Stimulated activated naive B cell treated with anti-CD40 and anti-IgM and Interleukin-4, amounts not matched to agents 10 μg/mL and 1 μg/mL and 100 μg/mL, for 72 hours (primary cell): ENCODE measurements at regions not wholly inside any gene's neighbourhood (a gene's known extent, or its start where the extent isn't known, plus 50 kb on each side); places are given as distances from the start of the nearest gene placed in this dataset.
A peak's percentile ranks its signal among the peaks of the same experiment; 100 is the strongest.

Experiments used
- ATAC-seq, 2 donors: fragments of 150-1000 bp; cut with Tn5 transposase; replicated peaks; 2 replicates each; pipeline ENCODE4 v1.10.0; 2021; ENCODE audit warnings: moderate library complexity in 1 of 2
- DNase-seq: peaks from one replicate; pipeline ENCODE4 v3.0.0; 2021
- H3K27ac Mint-ChIP-seq: one replicate; pipeline ENCODE4 v1.8.0; 2022; ENCODE audit warnings: mild to moderate bottlenecking, mixed read lengths
- H3K27me3 Mint-ChIP-seq, 2 donors: one replicate each; pipeline ENCODE4 v1.8.0; 2022; ENCODE audit warnings: mixed read lengths in 2 of 2
- H3K36me3 Mint-ChIP-seq, 2 donors: one replicate each; pipeline ENCODE4 v1.8.0; 2022; ENCODE audit warnings: mixed read lengths in 2 of 2, mild to moderate bottlenecking in 1 of 2
- H3K4me1 Mint-ChIP-seq, 2 donors: one replicate each; pipeline ENCODE4 v1.8.0; 2022; ENCODE audit warnings: mixed read lengths in 2 of 2, mild to moderate bottlenecking in 1 of 2
- H3K4me3 Mint-ChIP-seq, 2 donors: one replicate each; pipeline ENCODE4 v1.8.0; 2022; ENCODE audit warnings: mild to moderate bottlenecking in 2 of 2, mixed read lengths in 2 of 2, moderate library complexity in 1 of 2
- H3K9me3 Mint-ChIP-seq, 2 donors: one replicate each; pipeline ENCODE4 v1.8.0; 2022; ENCODE audit warnings: mixed read lengths in 2 of 2, mild to moderate bottlenecking in 1 of 2

GRCh38 chr7:110564246-110564645, 526.7 kb upstream of the LRRN3 start:
- H3K4me3 Mint-ChIP-seq, result no peak overlapping the region
- ATAC-seq, result no peak
- no peaks in the 10 kb centered on the region for H3K27me3 Mint-ChIP-seq
- DNase-seq, result no peak
- H3K9me3 Mint-ChIP-seq, result no peaks in the 10 kb centered on the region
- H3K27ac Mint-ChIP-seq, result no peak overlapping the region
- H3K4me1 Mint-ChIP-seq, result no peaks in the 10 kb centered on the region
- H3K36me3 Mint-ChIP-seq, result no peaks in the 10 kb centered on the region

GRCh38 chr7:110568388-110568787, 522.5 kb upstream of the LRRN3 start:
- no peak overlapping the region for H3K4me3 Mint-ChIP-seq
- no peaks in the 10 kb centered on the region for H3K9me3 Mint-ChIP-seq
- H3K36me3 Mint-ChIP-seq, result no peaks in the 10 kb centered on the region
- H3K4me1 Mint-ChIP-seq, result no peaks in the 10 kb centered on the region
- DNase-seq, result no peak
- no peak overlapping the region for H3K27ac Mint-ChIP-seq
- ATAC-seq, result no peak
- no peaks in the 10 kb centered on the region for H3K27me3 Mint-ChIP-seq

- Mint-ChIP-seq H3K4me3 (no peak overlapping the region), H3K9me3 (no peaks in the 10 kb centered on the region), H3K27me3 (no peaks in the 10 kb centered on the region), H3K27ac (no peak overlapping the region), H3K36me3 (no peaks in the 10 kb centered on the region), H3K4me1 (no peaks in the 10 kb centered on the region)
- ATAC-seq, result no peak
- DNase-seq, result no peak
Observed at GRCh38 chr7:110568932-110569331, 522.0 kb upstream of the LRRN3 start.

- ATAC-seq (no peak), DNase-seq (no peak)
- Mint-ChIP-seq H3K9me3 (no peaks in the 10 kb centered on the region), H3K4me1 (no peaks in the 10 kb centered on the region), H3K36me3 (no peaks in the 10 kb centered on the region), H3K27ac (no peak overlapping the region), H3K27me3 (no peaks in the 10 kb centered on the region), H3K4me3 (no peak overlapping the region)
Observed at GRCh38 chr7:110569486-110570205, 521.3 kb upstream of the LRRN3 start.

- Mint-ChIP-seq H3K36me3 (no peaks in the 10 kb centered on the region), H3K9me3 (no peaks in the 10 kb centered on the region), H3K4me3 (no peak overlapping the region), H3K27ac (no peak overlapping the region), H3K27me3 (no peaks in the 10 kb centered on the region), H3K4me1 (no peaks in the 10 kb centered on the region)
- ATAC-seq (no peak), DNase-seq (no peak)
Observed at GRCh38 chr7:110573862-110574528, 516.9 kb upstream of the LRRN3 start.

- H3K36me3 Mint-ChIP-seq, result no peaks in the 10 kb centered on the region
- ATAC-seq (no peak), DNase-seq (no peak)
- H3K9me3 Mint-ChIP-seq, result peaks cover 4 to 5% of the 10 kb centered on the region in 2 donors
- H3K27me3 Mint-ChIP-seq, result no peaks in the 10 kb centered on the region
- no peak overlapping the region for H3K27ac Mint-ChIP-seq
- no peak overlapping the region for H3K4me3 Mint-ChIP-seq
- no peaks in the 10 kb centered on the region for H3K4me1 Mint-ChIP-seq
Observed at GRCh38 chr7:110587294-110587693, 503.6 kb upstream of the LRRN3 start.

- no peaks in the 10 kb centered on the region for H3K4me1 Mint-ChIP-seq
- DNase-seq, result no peak
- peaks cover 2 to 4% of the 10 kb centered on the region in 2 donors for H3K9me3 Mint-ChIP-seq
- ATAC-seq, result no peak
- no peak overlapping the region for H3K4me3 Mint-ChIP-seq
- H3K27ac Mint-ChIP-seq, result no peak overlapping the region
- H3K36me3 Mint-ChIP-seq, result no peaks in the 10 kb centered on the region
- H3K27me3 Mint-ChIP-seq, result no peaks in the 10 kb centered on the region
Observed at GRCh38 chr7:110590415-110590814, 500.5 kb upstream of the LRRN3 start.

GRCh38 chr7:110591341-110591740, 499.6 kb upstream of the LRRN3 start:
- Mint-ChIP-seq H3K36me3 (no peaks in the 10 kb centered on the region), H3K4me3 (no peak overlapping the region), H3K9me3 (peaks cover 2 to 4% of the 10 kb centered on the region in 2 donors), H3K4me1 (no peaks in the 10 kb centered on the region), H3K27ac (no peak overlapping the region), H3K27me3 (no peaks in the 10 kb centered on the region)
- ATAC-seq, result no peak
- DNase-seq, result no peak

- ATAC-seq (no peak), DNase-seq (no peak)
- H3K4me3 Mint-ChIP-seq, result no peak overlapping the region
- H3K9me3 Mint-ChIP-seq, result peaks cover 2 to 4% of the 10 kb centered on the region in 2 donors
- no peaks in the 10 kb centered on the region for H3K36me3 Mint-ChIP-seq
- no peaks in the 10 kb centered on the region for H3K4me1 Mint-ChIP-seq
- H3K27ac Mint-ChIP-seq, result peak overlapping the region; percentile 31
- H3K27me3 Mint-ChIP-seq, result no peaks in the 10 kb centered on the region
Observed at GRCh38 chr7:110592557-110592956, 498.4 kb upstream of the LRRN3 start.

GRCh38 chr7:110593355-110593754, 497.6 kb upstream of the LRRN3 start:
- H3K27me3 Mint-ChIP-seq, result no peaks in the 10 kb centered on the region
- H3K27ac Mint-ChIP-seq, result no peak overlapping the region
- H3K36me3 Mint-ChIP-seq, result no peaks in the 10 kb centered on the region
- H3K9me3 Mint-ChIP-seq, result peaks cover 2 to 4% of the 10 kb centered on the region in 2 donors
- DNase-seq (no peak), ATAC-seq (no peak)
- H3K4me3 Mint-ChIP-seq, result no peak overlapping the region
- no peaks in the 10 kb centered on the region for H3K4me1 Mint-ChIP-seq

GRCh38 chr7:110595694-110596093, 495.2 kb upstream of the LRRN3 start:
- no peak overlapping the region for H3K27ac Mint-ChIP-seq
- DNase-seq, result no peak
- no peaks in the 10 kb centered on the region for H3K36me3 Mint-ChIP-seq

GRCh38 chr7:110600956-110601355, 490.0 kb upstream of the LRRN3 start:
- H3K4me3 Mint-ChIP-seq, result no peak overlapping the region
- H3K4me1 Mint-ChIP-seq, result no peaks in the 10 kb centered on the region
- ATAC-seq (no peak), DNase-seq (no peak)
- H3K36me3 Mint-ChIP-seq, result no peaks in the 10 kb centered on the region
- no peaks in the 10 kb centered on the region for H3K27me3 Mint-ChIP-seq
- no peak overlapping the region for H3K27ac Mint-ChIP-seq
- H3K9me3 Mint-ChIP-seq, result no peaks in the 10 kb centered on the region

More at GRCh38 chr7:110595694-110596093, 495.2 kb upstream of the LRRN3 start:
- Mint-ChIP-seq H3K4me3 (no peak overlapping the region), H3K9me3 (no peaks in the 10 kb centered on the region), H3K27me3 (no peaks in the 10 kb centered on the region), H3K4me1 (no peaks in the 10 kb centered on the region)
- ATAC-seq, result peak in 1 of 2 donors; percentile 16

- Mint-ChIP-seq H3K4me3 (no peak overlapping the region), H3K9me3 (no peaks in the 10 kb centered on the region), H3K36me3 (no peaks in the 10 kb centered on the region), H3K4me1 (no peaks in the 10 kb centered on the region), H3K27ac (no peak overlapping the region), H3K27me3 (no peaks in the 10 kb centered on the region)
- no peak for DNase-seq
- ATAC-seq, result no peak
Observed at GRCh38 chr7:110601710-110602109, 489.2 kb upstream of the LRRN3 start.

GRCh38 chr7:110604206-110604605, 486.7 kb upstream of the LRRN3 start:
- H3K36me3 Mint-ChIP-seq, result no peaks in the 10 kb centered on the region
- H3K27me3 Mint-ChIP-seq, result no peaks in the 10 kb centered on the region
- DNase-seq (no peak), ATAC-seq (no peak)
- H3K4me1 Mint-ChIP-seq, result no peaks in the 10 kb centered on the region
- no peaks in the 10 kb centered on the region for H3K9me3 Mint-ChIP-seq
- H3K4me3 Mint-ChIP-seq, result no peak overlapping the region
- H3K27ac Mint-ChIP-seq, result no peak overlapping the region

- Mint-ChIP-seq H3K27ac (no peak overlapping the region), H3K4me3 (no peak overlapping the region), H3K27me3 (no peaks in the 10 kb centered on the region), H3K36me3 (no peaks in the 10 kb centered on the region), H3K9me3 (no peaks in the 10 kb centered on the region), H3K4me1 (no peaks in the 10 kb centered on the region)
- ATAC-seq (no peak), DNase-seq (no peak)
Observed at GRCh38 chr7:110604885-110605284, 486.0 kb upstream of the LRRN3 start.
